SJSA1 (cell line): ENCODE measurements at regions not wholly inside any gene's neighbourhood (a gene's known extent, or its start where the extent isn't known, plus 50 kb on each side); places are given as distances from the start of the nearest gene placed in this dataset.

Source experiments
- DNase-seq, 2 experiments: peaks; one replicate each; pipeline ENCODE4 v3.0.0-alpha.2; 2015 to 2020; ENCODE audit warnings: low spot score in 2 of 2, low read depth in 1 of 2
- H3K27ac ChIP-seq: fragments of 250-450 bp; sonication (Bioruptor Pico); 2 replicates; pipeline ENCODE4 v1.5.1; 2020; ENCODE audit warnings: mild to moderate bottlenecking, moderate library complexity
- H3K27me3 ChIP-seq: fragments of 250-450 bp; sonication (Bioruptor Pico); replicated peaks from 2 replicates; pipeline ENCODE4 v1.5.1; 2020; ENCODE audit warnings: mild to moderate bottlenecking, moderate library complexity
- H3K36me3 ChIP-seq: fragments of 250-450 bp; sonication (Bioruptor Pico); 2 replicates; pipeline ENCODE4 v1.5.1; 2020; ENCODE audit warnings: mild to moderate bottlenecking
- H3K4me1 ChIP-seq: fragments of 250-450 bp; sonication (Bioruptor Pico); replicated peaks from 2 replicates; pipeline ENCODE4 v1.6.1; 2021; ENCODE audit warnings: mild to moderate bottlenecking
- H3K4me3 ChIP-seq: fragments of 250-450 bp; sonication (Bioruptor Pico); 2 replicates; pipeline ENCODE4 v1.5.1; 2020; ENCODE audit warnings: mild to moderate bottlenecking
- H3K9me3 ChIP-seq: fragments of 250-450 bp; sonication (Bioruptor Pico); replicated peaks from 2 replicates; pipeline ENCODE4 v1.5.1; 2020; ENCODE audit warnings: mild to moderate bottlenecking

DNA sequence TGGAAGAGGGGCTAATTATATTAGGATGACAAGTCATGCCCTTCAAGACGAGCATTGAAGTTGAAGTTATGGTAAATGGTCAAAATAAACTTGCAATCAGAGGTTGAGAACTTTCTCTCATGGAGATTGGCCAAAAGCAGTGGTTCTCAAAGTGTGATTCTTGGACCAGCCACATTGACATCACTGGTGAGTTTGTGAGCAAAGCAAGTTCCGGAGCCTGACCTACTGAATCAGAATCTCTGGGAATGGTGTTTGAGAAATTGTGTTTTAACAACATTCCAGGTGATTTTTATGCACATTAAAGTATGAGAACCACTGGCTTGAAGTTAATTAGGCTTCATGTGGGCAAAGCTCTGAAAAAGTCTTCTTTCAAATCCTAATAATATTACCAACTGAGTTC is 403.5 kb downstream of the ZSWIM6 start:
- Histone ChIP-seq H3K36me3 (no peaks in the 10 kb centered on the region), H3K4me1 (0 out of 2 replicates have a peak, but pooled peaks cover 9% of the 10 kb centered on the region), H3K9me3 (no peaks in the 10 kb centered on the region), H3K27ac (no peak overlapping the region), H3K4me3 (no peak overlapping the region), H3K27me3 (no peaks in the 10 kb centered on the region)
- no peak for DNase-seq

DNA sequence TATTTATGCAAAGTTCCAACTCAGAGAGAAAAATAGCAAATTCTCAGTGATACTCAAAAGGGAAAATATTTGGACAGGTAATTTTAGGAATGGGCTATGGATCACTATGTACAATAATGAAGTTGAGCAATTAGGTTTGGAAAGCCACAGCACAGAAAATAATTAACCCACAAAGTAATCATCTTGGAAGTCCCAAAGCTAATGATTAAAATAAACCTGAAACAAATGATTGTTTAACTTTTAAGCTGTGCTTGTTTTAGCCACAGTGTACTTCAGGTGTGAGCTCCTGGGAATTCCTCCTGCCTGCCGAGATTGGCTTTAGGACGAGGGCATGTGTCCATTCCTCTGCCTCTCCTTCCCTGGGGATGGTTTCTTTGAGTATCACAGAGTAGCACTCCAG is 403.9 kb downstream of the ZSWIM6 start:
- Histone ChIP-seq H3K9me3 (no peaks in the 10 kb centered on the region), H3K27ac (no peak overlapping the region), H3K27me3 (no peaks in the 10 kb centered on the region), H3K4me1 (0 out of 2 replicates have a peak, but pooled peaks cover 9% of the 10 kb centered on the region), H3K36me3 (no peaks in the 10 kb centered on the region), H3K4me3 (no peak overlapping the region)
- DNase-seq, result no peak

GRCh38 chr5:61737301-61737963 is 405.4 kb downstream of the ZSWIM6 start:
- no peak overlapping the region for H3K27ac ChIP-seq
- DNase-seq, result no peak

DNA sequence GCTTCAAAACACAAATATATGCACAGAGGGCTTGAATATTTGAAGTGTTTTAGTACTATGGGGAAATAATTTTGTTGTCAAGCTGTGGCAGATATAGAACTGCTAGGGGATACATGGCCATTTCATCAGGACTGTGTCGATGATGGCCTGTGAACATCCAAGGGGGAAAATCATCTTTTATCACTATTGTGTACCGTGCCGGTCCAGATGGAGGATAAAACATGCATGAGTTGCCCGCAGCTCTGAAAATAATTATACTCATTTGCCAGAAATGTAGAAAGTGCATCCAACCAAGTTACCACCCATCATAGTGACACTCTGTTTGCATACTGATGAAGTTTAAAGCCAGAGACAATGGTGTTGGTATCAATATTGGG is 405.9 kb downstream of the ZSWIM6 start:
- no peaks in the 10 kb centered on the region for H3K36me3 ChIP-seq
- no peaks in the 10 kb centered on the region for H3K27me3 ChIP-seq
- H3K4me1 ChIP-seq, result 0 out of 2 replicates have a peak, but pooled peaks cover 9% of the 10 kb centered on the region
- DNase-seq, result no peak
- no peak overlapping the region for H3K27ac ChIP-seq
- no peaks in the 10 kb centered on the region for H3K9me3 ChIP-seq
- no peak overlapping the region for H3K4me3 ChIP-seq

More at GRCh38 chr5:61737301-61737963, 405.4 kb downstream of the ZSWIM6 start:
- H3K27me3 ChIP-seq, result no peaks in the 10 kb centered on the region
- no peak overlapping the region for H3K4me3 ChIP-seq
- no peaks in the 10 kb centered on the region for H3K36me3 ChIP-seq
- H3K9me3 ChIP-seq, result no peaks in the 10 kb centered on the region
- 0 out of 2 replicates have a peak, but pooled peaks cover 9% of the 10 kb centered on the region for H3K4me1 ChIP-seq

- Histone ChIP-seq H3K36me3 (no peaks in the 10 kb centered on the region), H3K27ac (no peak overlapping the region), H3K4me1 (0 out of 2 replicates have a peak, but pooled peaks cover 6% of the 10 kb centered on the region), H3K4me3 (no peak overlapping the region), H3K27me3 (no peaks in the 10 kb centered on the region), H3K9me3 (no peaks in the 10 kb centered on the region)
- no peak for DNase-seq
Observed at GRCh38 chr5:61738446-61738845, 406.4 kb downstream of the ZSWIM6 start.

- no peak overlapping the region for H3K4me3 ChIP-seq
- no peak for DNase-seq
- H3K27me3 ChIP-seq, result no peaks in the 10 kb centered on the region
- no peaks in the 10 kb centered on the region for H3K4me1 ChIP-seq
- no peaks in the 10 kb centered on the region for H3K9me3 ChIP-seq
- H3K27ac ChIP-seq, result no peak overlapping the region
- no peaks in the 10 kb centered on the region for H3K36me3 ChIP-seq
Observed at GRCh38 chr5:61744690-61745619, 412.9 kb downstream of the ZSWIM6 start.

- no peaks in the 10 kb centered on the region for H3K36me3 ChIP-seq
- no peaks in the 10 kb centered on the region for H3K27me3 ChIP-seq
- no peak for DNase-seq
- no peaks in the 10 kb centered on the region for H3K4me1 ChIP-seq
- no peak overlapping the region for H3K4me3 ChIP-seq
- no peaks in the 10 kb centered on the region for H3K9me3 ChIP-seq
- no peak overlapping the region for H3K27ac ChIP-seq
Observed at GRCh38 chr5:61746831-61747575, 414.9 kb downstream of the ZSWIM6 start.

DNA sequence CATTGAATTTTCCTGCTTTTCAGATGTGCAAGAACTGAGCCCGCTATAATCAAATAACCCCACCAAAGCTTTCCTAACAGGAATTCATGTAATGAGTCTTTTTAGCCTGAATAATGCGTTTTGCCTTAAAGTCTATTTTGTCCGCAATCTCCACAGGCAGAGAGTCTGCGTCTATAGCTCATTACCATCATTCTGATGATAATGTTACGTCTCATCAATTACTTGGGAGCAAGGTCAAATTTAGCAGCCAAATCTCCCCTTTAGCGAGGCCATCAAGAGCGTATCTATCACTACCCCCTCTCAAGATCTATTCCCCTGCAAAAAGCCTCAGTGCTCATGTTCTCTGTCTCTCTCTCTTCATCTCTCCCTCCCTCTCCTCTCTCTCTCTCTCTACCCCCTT is 416.1 kb downstream of the ZSWIM6 start:
- H3K27ac ChIP-seq, result no peak overlapping the region
- no peak overlapping the region for H3K4me3 ChIP-seq
- H3K36me3 ChIP-seq, result no peaks in the 10 kb centered on the region
- no peaks in the 10 kb centered on the region for H3K9me3 ChIP-seq
- H3K27me3 ChIP-seq, result no peaks in the 10 kb centered on the region; the same call in 1 of the 2 replicates
- no peak for DNase-seq
- no peaks in the 10 kb centered on the region for H3K4me1 ChIP-seq

DNA sequence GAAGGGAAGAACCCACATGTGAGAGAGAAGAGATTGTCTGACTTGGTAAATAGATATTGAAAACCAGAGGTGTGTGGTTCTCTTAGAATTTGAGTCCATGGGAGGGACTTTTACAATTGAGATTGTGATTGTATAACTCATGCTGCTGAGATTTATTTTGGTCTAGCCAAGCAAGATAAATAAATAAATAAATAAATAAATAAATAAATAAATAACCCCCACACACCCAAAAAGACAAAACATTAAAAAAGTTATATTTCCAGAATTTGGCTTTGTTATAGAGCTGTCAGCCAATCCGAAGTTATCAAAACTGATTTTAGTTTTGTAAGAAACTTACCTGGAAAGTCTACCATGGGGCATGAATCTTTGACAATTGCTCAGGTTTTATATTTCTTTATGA is 416.6 kb downstream of the ZSWIM6 start:
- no peak overlapping the region for H3K4me3 ChIP-seq
- no peaks in the 10 kb centered on the region for H3K9me3 ChIP-seq
- no peaks in the 10 kb centered on the region for H3K36me3 ChIP-seq
- H3K27me3 ChIP-seq, result no peaks in the 10 kb centered on the region; the same call in 1 of the 2 replicates
- no peak for DNase-seq
- no peak overlapping the region for H3K27ac ChIP-seq
- no peaks in the 10 kb centered on the region for H3K4me1 ChIP-seq

- Histone ChIP-seq H3K9me3 (no peaks in the 10 kb centered on the region), H3K36me3 (no peaks in the 10 kb centered on the region), H3K27ac (no peak overlapping the region), H3K27me3 (peaks cover 3% of the 10 kb centered on the region; the same call in 1 of the 2 replicates), H3K4me3 (no peak overlapping the region), H3K4me1 (no peaks in the 10 kb centered on the region)
- DNase-seq, result no peak
Observed at GRCh38 chr5:61752588-61752987, 420.5 kb downstream of the ZSWIM6 start.

DNA sequence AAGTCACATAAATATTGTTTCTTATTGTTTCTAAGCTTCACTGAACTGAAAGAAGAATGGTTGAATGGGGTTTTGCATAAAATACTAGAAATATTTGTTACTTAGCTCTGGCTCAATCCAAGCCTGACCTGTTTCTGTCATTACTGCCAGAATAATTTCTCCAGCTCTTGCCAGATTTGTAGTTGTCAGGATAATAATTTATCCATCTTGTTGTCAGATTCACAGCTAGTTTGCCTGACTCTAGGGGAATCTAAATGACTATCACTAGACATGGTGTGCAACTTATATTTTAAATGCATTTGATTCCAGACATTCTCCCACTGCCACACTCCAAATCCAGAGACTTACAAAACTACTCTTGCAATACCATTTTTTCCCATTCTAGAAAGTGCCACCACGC is 422.7 kb downstream of the ZSWIM6 start:
- DNase-seq, result no peak
- Histone ChIP-seq H3K27ac (no peak overlapping the region), H3K4me1 (no peaks in the 10 kb centered on the region), H3K36me3 (no peaks in the 10 kb centered on the region), H3K27me3 (peaks cover 3% of the 10 kb centered on the region; the same call in 1 of the 2 replicates), H3K9me3 (no peaks in the 10 kb centered on the region), H3K4me3 (no peak overlapping the region)

GRCh38 chr5:61755726-61756222 is 423.7 kb downstream of the ZSWIM6 start:
- Histone ChIP-seq H3K27me3 (peaks cover 3% of the 10 kb centered on the region; the same call in 1 of the 2 replicates), H3K27ac (no peak overlapping the region), H3K4me3 (no peak overlapping the region), H3K9me3 (no peaks in the 10 kb centered on the region), H3K36me3 (no peaks in the 10 kb centered on the region), H3K4me1 (no peaks in the 10 kb centered on the region)
- no peak for DNase-seq

- Histone ChIP-seq H3K4me3 (no peak overlapping the region), H3K27ac (no peak overlapping the region), H3K9me3 (no peaks in the 10 kb centered on the region), H3K27me3 (0 out of 2 replicates have a peak, but pooled peaks cover 3% of the 10 kb centered on the region), H3K4me1 (no peaks in the 10 kb centered on the region), H3K36me3 (no peaks in the 10 kb centered on the region)
- no peak for DNase-seq
Observed at GRCh38 chr5:61758711-61759110, 426.7 kb downstream of the ZSWIM6 start.
